Activated naive CD8-positive, alpha-beta T cell (primary cell): ENCODE measurements at regions not wholly inside any gene's neighbourhood (a gene's known extent, or its start where the extent isn't known, plus 50 kb on each side); places are given as distances from the start of the nearest gene placed in this dataset.

Source experiments
- H3K27ac Mint-ChIP-seq: one replicate; pipeline ENCODE4 v1.8.0; 2021; ENCODE audit warnings: mixed read lengths
- H3K27me3 Mint-ChIP-seq: one replicate; pipeline ENCODE4 v1.8.0; 2021; ENCODE audit warnings: mixed read lengths
- H3K36me3 Mint-ChIP-seq: one replicate; pipeline ENCODE4 v1.8.0; 2021; ENCODE audit warnings: mixed read lengths
- H3K4me1 Mint-ChIP-seq: one replicate; pipeline ENCODE4 v1.8.0; 2021; ENCODE audit warnings: low read depth, mixed read lengths
- H3K4me3 Mint-ChIP-seq: one replicate; pipeline ENCODE4 v1.8.0; 2021; ENCODE audit warnings: mild to moderate bottlenecking, mixed read lengths
- H3K9me3 Mint-ChIP-seq: one replicate; pipeline ENCODE4 v1.8.0; 2021; ENCODE audit warnings: low read depth, mixed read lengths

- Mint-ChIP-seq H3K9me3 (peaks cover 3% of the 10 kb centered on the region), H3K36me3 (no peaks in the 10 kb centered on the region), H3K27me3 (no peaks in the 10 kb centered on the region), H3K27ac (no peak overlapping the region), H3K4me1 (no peaks in the 10 kb centered on the region), H3K4me3 (no peak overlapping the region)
Observed at GRCh38 chr14:41144370-41144769, 462.3 kb upstream of the LRFN5 start.

GRCh38 chr14:41137741-41138140 lies 468.9 kb upstream of the LRFN5 start:
- H3K9me3 Mint-ChIP-seq: no peaks in the 10 kb centered on the region
- no peaks in the 10 kb centered on the region for H3K4me1 Mint-ChIP-seq
- H3K27me3 Mint-ChIP-seq: no peaks in the 10 kb centered on the region
- no peak overlapping the region for H3K4me3 Mint-ChIP-seq
- no peaks in the 10 kb centered on the region for H3K36me3 Mint-ChIP-seq
- no peak overlapping the region for H3K27ac Mint-ChIP-seq

GRCh38 chr14:41130274-41130673 lies 476.4 kb upstream of the LRFN5 start:
- Mint-ChIP-seq H3K4me1 (no peaks in the 10 kb centered on the region), H3K4me3 (no peak overlapping the region), H3K27ac (no peak overlapping the region), H3K9me3 (no peaks in the 10 kb centered on the region), H3K27me3 (no peaks in the 10 kb centered on the region), H3K36me3 (no peaks in the 10 kb centered on the region)

GRCh38 chr14:41120402-41120801 lies 486.3 kb upstream of the LRFN5 start:
- no peak overlapping the region for H3K4me3 Mint-ChIP-seq
- no peaks in the 10 kb centered on the region for H3K4me1 Mint-ChIP-seq
- H3K27me3 Mint-ChIP-seq: no peaks in the 10 kb centered on the region
- no peak overlapping the region for H3K27ac Mint-ChIP-seq
- H3K36me3 Mint-ChIP-seq: no peaks in the 10 kb centered on the region
- H3K9me3 Mint-ChIP-seq: no peaks in the 10 kb centered on the region

GRCh38 chr14:41096131-41096530 lies 510.5 kb upstream of the LRFN5 start:
- H3K27ac Mint-ChIP-seq: no peak overlapping the region
- no peak overlapping the region for H3K4me3 Mint-ChIP-seq
- no peaks in the 10 kb centered on the region for H3K27me3 Mint-ChIP-seq
- no peaks in the 10 kb centered on the region for H3K36me3 Mint-ChIP-seq
- H3K9me3 Mint-ChIP-seq: peaks cover 10% of the 10 kb centered on the region
- no peaks in the 10 kb centered on the region for H3K4me1 Mint-ChIP-seq

- Mint-ChIP-seq H3K4me3 (no peak overlapping the region), H3K9me3 (peaks cover 15% of the 10 kb centered on the region), H3K27me3 (no peaks in the 10 kb centered on the region), H3K27ac (no peak overlapping the region), H3K36me3 (no peaks in the 10 kb centered on the region), H3K4me1 (no peaks in the 10 kb centered on the region)
Observed at GRCh38 chr14:41087056-41087455, 519.6 kb upstream of the LRFN5 start.

- no peak overlapping the region for H3K4me3 Mint-ChIP-seq
- H3K4me1 Mint-ChIP-seq: no peaks in the 10 kb centered on the region
- peaks cover 5% of the 10 kb centered on the region for H3K9me3 Mint-ChIP-seq
- no peaks in the 10 kb centered on the region for H3K36me3 Mint-ChIP-seq
- H3K27ac Mint-ChIP-seq: no peak overlapping the region
- H3K27me3 Mint-ChIP-seq: no peaks in the 10 kb centered on the region
Observed at GRCh38 chr14:41073544-41073943, 533.1 kb upstream of the LRFN5 start.

- Mint-ChIP-seq H3K4me3 (no peak overlapping the region), H3K9me3 (peaks cover 5% of the 10 kb centered on the region), H3K36me3 (no peaks in the 10 kb centered on the region), H3K27ac (no peak overlapping the region), H3K27me3 (no peaks in the 10 kb centered on the region), H3K4me1 (no peaks in the 10 kb centered on the region)
Observed at GRCh38 chr14:41072776-41073175, 533.9 kb upstream of the LRFN5 start.

GRCh38 chr14:41071351-41071750 lies 535.3 kb upstream of the LRFN5 start:
- H3K36me3 Mint-ChIP-seq: no peaks in the 10 kb centered on the region
- H3K27me3 Mint-ChIP-seq: no peaks in the 10 kb centered on the region
- H3K27ac Mint-ChIP-seq: no peak overlapping the region
- H3K4me1 Mint-ChIP-seq: no peaks in the 10 kb centered on the region
- peaks cover 5% of the 10 kb centered on the region for H3K9me3 Mint-ChIP-seq
- H3K4me3 Mint-ChIP-seq: no peak overlapping the region

GRCh38 chr14:41062826-41063225 lies 543.9 kb upstream of the LRFN5 start:
- H3K9me3 Mint-ChIP-seq: no peaks in the 10 kb centered on the region
- H3K4me3 Mint-ChIP-seq: no peak overlapping the region
- no peak overlapping the region for H3K27ac Mint-ChIP-seq
- no peaks in the 10 kb centered on the region for H3K27me3 Mint-ChIP-seq
- no peaks in the 10 kb centered on the region for H3K36me3 Mint-ChIP-seq
- H3K4me1 Mint-ChIP-seq: no peaks in the 10 kb centered on the region

- Mint-ChIP-seq H3K4me1 (no peaks in the 10 kb centered on the region), H3K4me3 (no peak overlapping the region), H3K27ac (no peak overlapping the region), H3K27me3 (no peaks in the 10 kb centered on the region), H3K36me3 (no peaks in the 10 kb centered on the region), H3K9me3 (no peaks in the 10 kb centered on the region)
Observed at GRCh38 chr14:41055589-41055988, 551.1 kb upstream of the LRFN5 start.

GRCh38 chr14:41051801-41052200 lies 554.9 kb upstream of the LRFN5 start:
- H3K9me3 Mint-ChIP-seq: no peaks in the 10 kb centered on the region
- H3K4me1 Mint-ChIP-seq: no peaks in the 10 kb centered on the region
- no peak overlapping the region for H3K4me3 Mint-ChIP-seq
- no peak overlapping the region for H3K27ac Mint-ChIP-seq
- no peaks in the 10 kb centered on the region for H3K36me3 Mint-ChIP-seq
- no peaks in the 10 kb centered on the region for H3K27me3 Mint-ChIP-seq

- Mint-ChIP-seq H3K9me3 (no peaks in the 10 kb centered on the region), H3K4me1 (no peaks in the 10 kb centered on the region), H3K27ac (no peak overlapping the region), H3K4me3 (no peak overlapping the region), H3K27me3 (no peaks in the 10 kb centered on the region), H3K36me3 (no peaks in the 10 kb centered on the region)
Observed at GRCh38 chr14:41047763-41048162, 558.9 kb upstream of the LRFN5 start.

GRCh38 chr14:41037388-41037787 lies 569.3 kb upstream of the LRFN5 start:
- no peaks in the 10 kb centered on the region for H3K27me3 Mint-ChIP-seq
- H3K9me3 Mint-ChIP-seq: peaks cover 5% of the 10 kb centered on the region
- no peak overlapping the region for H3K27ac Mint-ChIP-seq
- no peak overlapping the region for H3K4me3 Mint-ChIP-seq
- no peaks in the 10 kb centered on the region for H3K4me1 Mint-ChIP-seq
- no peaks in the 10 kb centered on the region for H3K36me3 Mint-ChIP-seq

GRCh38 chr14:41034969-41035368 lies 571.7 kb upstream of the LRFN5 start:
- Mint-ChIP-seq H3K4me3 (no peak overlapping the region), H3K36me3 (no peaks in the 10 kb centered on the region), H3K9me3 (peaks cover 8% of the 10 kb centered on the region), H3K27ac (no peak overlapping the region), H3K27me3 (no peaks in the 10 kb centered on the region), H3K4me1 (no peaks in the 10 kb centered on the region)

GRCh38 chr14:41022932-41023331 lies 583.7 kb upstream of the LRFN5 start:
- H3K27me3 Mint-ChIP-seq: no peaks in the 10 kb centered on the region
- no peaks in the 10 kb centered on the region for H3K4me1 Mint-ChIP-seq
- H3K9me3 Mint-ChIP-seq: peaks cover 12% of the 10 kb centered on the region
- no peak overlapping the region for H3K4me3 Mint-ChIP-seq
- no peak overlapping the region for H3K27ac Mint-ChIP-seq
- H3K36me3 Mint-ChIP-seq: no peaks in the 10 kb centered on the region

GRCh38 chr14:41016213-41016612 lies 590.5 kb upstream of the LRFN5 start:
- Mint-ChIP-seq H3K4me1 (no peaks in the 10 kb centered on the region), H3K4me3 (no peak overlapping the region), H3K27me3 (no peaks in the 10 kb centered on the region), H3K9me3 (no peaks in the 10 kb centered on the region), H3K27ac (no peak overlapping the region), H3K36me3 (no peaks in the 10 kb centered on the region)
